Activated CD4-positive, CD25-positive, alpha-beta regulatory T cell treated with anti-CD3 and anti-CD28 coated beads, Interleukin-2, amount 50 U/mL, for 72 hours (primary cell): ENCODE measurements at regions not wholly inside any gene's neighbourhood (a gene's known extent, or its start where the extent isn't known, plus 50 kb on each side); places are given as distances from the start of the nearest gene placed in this dataset.

ENCODE experiments used
- DNase-seq: peaks from one replicate; pipeline ENCODE4 v3.0.0; 2021

GRCh38 chr16:59259074-59259949 is 525.2 kb upstream of the GOT2 start:
- no peak for DNase-seq

- DNase-seq = no peak
Observed at GRCh38 chr16:59252317-59252716, 518.2 kb upstream of the GOT2 start.

- DNase-seq = no peak
Observed at GRCh38 chr16:59249011-59249410, 514.9 kb upstream of the GOT2 start.

- DNase-seq = no peak
Observed at GRCh38 chr16:59242556-59242955, 508.4 kb upstream of the GOT2 start.

GRCh38 chr16:59238246-59238645 is 504.1 kb upstream of the GOT2 start:
- no peak for DNase-seq

GRCh38 chr16:59236804-59237458 is 502.8 kb upstream of the GOT2 start:
- no peak for DNase-seq

- DNase-seq = no peak
Observed at GRCh38 chr16:59224401-59224800, 490.3 kb upstream of the GOT2 start.

GRCh38 chr16:59220011-59220410 is 485.9 kb upstream of the GOT2 start:
- DNase-seq = no peak

GRCh38 chr16:59216291-59216690 is 482.2 kb upstream of the GOT2 start:
- no peak for DNase-seq

- DNase-seq = no peak
Observed at GRCh38 chr16:59214455-59214854, 480.3 kb upstream of the GOT2 start.

- DNase-seq = no peak
Observed at GRCh38 chr16:59213952-59214351, 479.8 kb upstream of the GOT2 start.

GRCh38 chr16:59212492-59213024 is 478.4 kb upstream of the GOT2 start:
- DNase-seq = no peak

- DNase-seq = no peak
Observed at GRCh38 chr16:59210955-59211541, 476.9 kb upstream of the GOT2 start.

GRCh38 chr16:59205403-59205802 is 471.3 kb upstream of the GOT2 start:
- no peak for DNase-seq

- no peak for DNase-seq
Observed at GRCh38 chr16:59204589-59204988, 470.5 kb upstream of the GOT2 start.

GRCh38 chr16:59202233-59202862 is 468.2 kb upstream of the GOT2 start:
- no peak for DNase-seq

- DNase-seq = no peak
Observed at GRCh38 chr16:59201821-59202220, 467.7 kb upstream of the GOT2 start.

GRCh38 chr16:59201160-59201559 is 467.0 kb upstream of the GOT2 start:
- DNase-seq = no peak

GRCh38 chr16:59198487-59198886 is 464.4 kb upstream of the GOT2 start:
- DNase-seq = no peak

GRCh38 chr16:59195242-59195641 is 461.1 kb upstream of the GOT2 start:
- DNase-seq = no peak

GRCh38 chr16:59193637-59194036 is 459.5 kb upstream of the GOT2 start:
- no peak for DNase-seq

- no peak for DNase-seq
Observed at GRCh38 chr16:59192551-59193199, 458.6 kb upstream of the GOT2 start.

- no peak for DNase-seq
Observed at GRCh38 chr16:59190731-59191130, 456.6 kb upstream of the GOT2 start.
